DMS153 (cell line): ENCODE measurements at regions not wholly inside any gene's neighbourhood (a gene's known extent, or its start where the extent isn't known, plus 50 kb on each side); places are given as distances from the start of the nearest gene placed in this dataset.
"Not testable (repeated sequence)": the region's sequence is repeated elsewhere in the genome, so short reads cannot be mapped to it uniquely, and the experiment has no call there.

ENCODE experiments used
- DNase-seq: peaks from one replicate; lab custom pipeline; 2025; lab: John Stamatoyannopoulos, UW

- DNase-seq = no peak
Observed at GRCh38 chr3:134704133-134704532, 53.3 kb upstream of the KY start.

DNA sequence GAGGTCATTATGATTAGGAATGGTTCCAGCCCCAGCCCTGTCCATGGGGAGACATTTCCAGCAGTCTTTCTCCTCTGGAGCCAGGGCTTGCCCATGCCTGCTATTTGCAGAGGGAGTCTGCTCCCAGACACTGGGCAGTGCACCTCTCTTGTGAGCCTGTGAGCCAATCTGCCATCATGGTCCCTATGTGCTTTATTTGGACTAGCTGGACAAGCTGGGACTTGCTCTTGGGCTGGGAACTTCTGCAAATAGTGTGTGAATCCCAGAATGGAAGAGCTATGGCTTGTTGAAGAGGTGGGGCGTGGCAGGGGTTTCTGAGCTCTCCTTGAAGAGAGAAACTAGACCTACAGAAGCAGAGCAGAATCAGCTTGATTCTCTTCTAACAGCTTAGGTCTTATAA lies 53.7 kb upstream of the KY start:
- DNase-seq = peak; percentile 3

GRCh38 chr3:134707908-134708597 lies 57.2 kb upstream of the KY start:
- DNase-seq = no peak

- DNase-seq = no peak
Observed at GRCh38 chr3:134708671-134709070, 57.8 kb upstream of the KY start.

DNA sequence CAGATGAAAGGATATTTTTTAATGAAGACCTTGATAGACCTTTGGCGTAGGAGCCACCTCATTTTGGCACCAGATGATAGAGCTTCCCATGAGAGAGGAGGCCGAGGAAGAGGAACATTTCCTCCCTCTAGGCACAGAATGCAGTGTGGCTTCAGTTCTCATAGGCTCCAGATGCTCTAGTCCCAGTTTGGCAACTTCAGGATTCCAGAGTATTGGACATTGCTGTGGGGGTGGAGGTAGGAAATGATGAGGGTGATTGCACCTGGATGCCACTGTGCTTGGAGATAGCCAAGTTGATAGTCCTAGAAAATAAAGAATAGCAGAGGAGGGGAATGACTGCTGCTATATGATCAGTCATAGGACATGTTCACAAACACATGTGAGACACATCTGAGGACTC lies 58.3 kb upstream of the KY start:
- no peak for DNase-seq

GRCh38 chr3:134709561-134710312 lies 58.9 kb upstream of the KY start:
- no peak for DNase-seq

GRCh38 chr3:134710313-134710680 lies 59.5 kb upstream of the KY start:
- DNase-seq = no peak

DNA sequence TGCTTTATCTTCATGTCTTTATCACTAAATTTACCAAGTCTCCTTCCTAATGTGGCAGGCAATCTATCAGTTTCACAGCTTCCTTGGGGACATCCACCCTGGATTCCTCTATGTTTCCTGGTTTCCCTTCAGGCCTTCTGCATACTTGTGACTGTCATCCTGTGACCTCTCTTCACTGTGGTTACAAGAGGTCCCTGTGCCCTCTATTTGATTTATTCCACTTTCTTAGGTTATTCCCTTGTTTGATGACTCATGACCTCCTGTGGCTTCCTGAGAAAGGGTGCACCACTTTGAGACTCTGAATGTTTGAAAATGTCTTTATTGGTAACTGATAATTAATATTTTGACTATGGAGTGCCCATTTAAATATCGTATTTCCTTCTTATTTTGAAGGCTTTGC lies 60.5 kb upstream of the KY start:
- no peak for DNase-seq

DNA sequence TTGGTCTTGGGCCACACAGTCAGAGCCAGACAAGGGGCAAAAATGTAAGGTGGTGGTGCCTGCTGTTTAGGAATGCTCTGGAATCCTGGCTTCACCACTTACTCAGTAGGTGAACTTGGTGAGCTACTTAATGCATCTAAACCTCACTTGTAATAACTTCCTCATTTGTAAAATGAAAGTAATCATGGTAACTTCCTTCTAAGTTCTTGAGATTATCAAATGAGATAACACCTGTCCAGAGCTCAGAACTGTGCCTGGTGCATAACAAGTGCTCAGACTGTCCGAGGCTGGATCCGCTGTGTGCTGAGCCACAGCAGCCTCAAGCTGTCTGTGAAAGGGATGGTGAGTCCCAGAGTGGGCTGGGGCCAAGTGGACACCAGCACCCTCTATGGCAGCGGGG lies 62.8 kb upstream of the KY start:
- DNase-seq = no peak

- no peak for DNase-seq
Observed at GRCh38 chr3:134718726-134719125, 67.9 kb upstream of the KY start.

DNA sequence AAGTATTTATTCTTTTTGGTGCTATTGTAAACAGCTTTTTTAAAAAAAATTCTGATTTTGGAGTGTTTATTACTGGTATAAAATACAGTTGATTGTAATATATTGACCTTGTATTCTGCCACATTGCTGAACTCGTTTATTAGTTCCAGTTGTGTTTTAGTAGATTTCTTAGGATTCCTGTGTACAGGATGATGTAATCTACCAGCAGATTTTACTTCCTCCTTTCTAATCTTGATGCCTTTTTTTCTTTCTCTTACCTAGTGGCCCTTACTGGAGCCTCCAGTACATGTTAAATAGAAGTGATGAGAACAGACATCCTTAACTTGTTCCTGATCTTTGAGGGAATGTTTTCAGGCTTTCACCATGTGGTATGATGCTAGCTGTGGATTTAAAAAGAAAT lies 70.4 kb upstream of the KY start:
- DNase-seq = no peak

- DNase-seq = no peak
Observed at GRCh38 chr3:134722969-134723368, 72.1 kb upstream of the EPHB1 start.

GRCh38 chr3:134729649-134730048 lies 65.4 kb upstream of the EPHB1 start:
- DNase-seq = no peak

DNA sequence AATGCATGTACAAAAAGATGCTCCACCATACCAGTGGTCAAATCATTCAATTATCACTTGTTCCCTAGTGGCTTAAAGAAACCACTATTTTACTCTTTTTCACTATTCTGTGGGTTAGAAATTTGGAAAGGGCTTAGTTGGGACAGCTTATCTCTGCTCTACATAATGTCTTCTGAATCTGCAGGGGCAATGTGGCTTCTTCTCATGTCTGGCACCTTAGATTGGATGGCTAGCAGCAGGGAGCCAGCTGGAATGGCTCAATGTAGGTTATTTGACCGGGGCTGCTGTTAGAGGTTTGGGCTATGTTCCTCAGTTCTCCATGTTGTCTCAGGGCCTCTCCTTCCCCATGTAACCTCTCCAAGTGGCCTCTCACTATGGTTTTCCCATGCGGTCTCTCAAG lies 57.5 kb upstream of the EPHB1 start:
- no peak for DNase-seq

DNA sequence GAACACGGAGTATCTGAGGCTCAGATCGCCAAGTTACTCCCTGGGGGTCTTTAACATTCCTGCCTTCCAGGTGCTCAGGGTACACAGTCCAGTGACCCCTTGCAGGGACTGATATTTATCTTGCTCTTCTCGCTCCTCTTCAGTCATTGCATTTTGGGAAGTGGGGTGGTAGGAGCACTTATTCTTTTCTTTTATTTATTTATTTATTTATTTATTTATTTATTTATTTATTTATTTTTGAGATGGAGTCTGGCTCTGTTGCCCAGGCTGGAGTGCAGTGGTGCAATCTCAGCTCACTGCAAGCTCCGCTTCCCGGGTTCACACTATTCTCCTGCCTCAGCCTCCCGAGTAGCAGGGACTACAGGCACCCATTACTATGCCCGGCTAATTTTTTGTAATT lies 55.0 kb upstream of the EPHB1 start:
- DNase-seq = not testable (repeated sequence)

DNA sequence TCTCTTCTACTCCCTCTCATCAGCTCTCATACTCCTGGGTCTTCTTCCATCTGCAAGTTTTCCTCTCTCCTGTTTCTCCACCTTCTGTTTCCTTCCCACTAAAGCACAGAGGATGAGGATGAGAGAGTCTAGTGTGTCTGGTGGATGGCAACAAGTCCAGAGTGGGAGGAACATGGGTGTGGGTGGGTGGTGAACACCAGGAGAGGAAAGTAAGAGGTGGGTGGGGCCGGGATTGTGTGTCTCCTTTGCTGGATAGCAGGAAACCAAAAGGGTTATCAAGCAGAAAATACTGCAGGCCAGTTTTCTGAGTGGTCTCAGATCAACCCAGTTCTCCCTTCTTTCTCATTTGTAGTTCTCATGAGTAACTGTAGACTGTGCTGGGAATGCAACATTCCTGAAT lies 52.9 kb upstream of the EPHB1 start:
- no peak for DNase-seq

DNA sequence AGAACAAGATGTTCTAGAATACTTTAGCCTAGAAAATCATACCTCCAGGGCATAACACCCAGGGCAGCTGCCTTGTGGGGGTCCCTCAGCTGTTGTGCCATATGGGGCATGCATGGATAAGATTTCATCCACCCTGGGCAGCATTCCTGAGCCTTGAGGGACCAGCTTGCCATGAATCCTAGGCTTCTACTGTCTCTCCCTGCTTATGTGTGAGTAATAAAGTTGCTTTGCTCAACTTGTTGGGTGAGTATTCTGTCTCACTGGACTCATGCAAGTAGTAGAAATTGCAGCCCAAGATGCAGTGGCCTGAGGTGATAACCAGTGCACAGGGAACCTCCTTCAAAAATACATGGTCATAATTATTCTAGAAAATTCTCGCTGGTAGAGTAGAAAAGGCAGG lies 52.1 kb upstream of the EPHB1 start:
- no peak for DNase-seq
